MCF 10A (cell line): ENCODE measurements at regions not wholly inside any gene's neighbourhood (a gene's known extent, or its start where the extent isn't known, plus 50 kb on each side); places are given as distances from the start of the nearest gene placed in this dataset.

Experiments
- BruUV-seq: library from RNA; stranded (reverse); fragments of 400-500 nt; replicated peaks from 2 replicates; lab custom pipeline; 2021; lab: Mats Ljungman, UMichigan
- CTCF ChIA-PET: fragments of 300-600 bp; sonication (Branson Sonifier 250); formaldehyde crosslinking; extraction: SDS; loops from one replicate; lab custom pipeline; 2021; ENCODE audit warnings: antibody characterized with exemption, inconsistent platforms; lab: Yijun Ruan, JAX
- POLR2A ChIA-PET: fragments of 300-600, 350-650 bp; sonication (Branson Sonifier 250); formaldehyde crosslinking; extraction: SDS; loops from one replicate; lab custom pipeline; 2020; ENCODE audit warnings: antibody characterized with exemption, inconsistent platforms; lab: Yijun Ruan, JAX
- DNase-seq: peaks from one replicate; pipeline ENCODE4 v3.0.0-alpha.2; 2018; ENCODE audit not compliant: unreplicated experiment
- H3K27ac Mint-ChIP-seq: one replicate; pipeline ENCODE4 v1.8.0; 2022; ENCODE audit warnings: mild to moderate bottlenecking, low read depth, mixed read lengths; ENCODE audit not compliant: unreplicated experiment
- H3K27me3 Mint-ChIP-seq: one replicate; pipeline ENCODE4 v1.8.0; 2022; ENCODE audit warnings: mixed read lengths; ENCODE audit not compliant: insufficient read depth, unreplicated experiment
- H3K36me3 Mint-ChIP-seq: one replicate; pipeline ENCODE4 v1.8.0; 2022; ENCODE audit warnings: mild to moderate bottlenecking, moderate library complexity, mixed read lengths; ENCODE audit not compliant: insufficient read depth, unreplicated experiment
- H3K4me1 Mint-ChIP-seq: one replicate; pipeline ENCODE4 v1.8.0; 2022; ENCODE audit warnings: mixed read lengths; ENCODE audit not compliant: insufficient read depth, unreplicated experiment
- H3K4me3 Mint-ChIP-seq: one replicate; pipeline ENCODE4 v1.8.0; 2022; ENCODE audit warnings: mild to moderate bottlenecking, moderate library complexity, mixed read lengths; ENCODE audit not compliant: unreplicated experiment
- H3K9me3 Mint-ChIP-seq: one replicate; pipeline ENCODE4 v1.8.0; 2022; ENCODE audit warnings: mixed read lengths; ENCODE audit not compliant: unreplicated experiment
- intact Hi-C: fragments of 100-400 bp; cut with micrococcal nuclease; formaldehyde crosslinking; loops from 2 replicates; pipeline ENCODE4 v1.14.1; 2022
- TF ChIP-seq, protein P1 (sequence below): fragments of 200-600 bp; IDR thresholded peaks from one replicate; pipeline ENCODE4 v1.8.0; 2022; ENCODE audit warnings: antibody characterized with exemption, mild to moderate bottlenecking; ENCODE audit not compliant: unreplicated experiment

DNA sequence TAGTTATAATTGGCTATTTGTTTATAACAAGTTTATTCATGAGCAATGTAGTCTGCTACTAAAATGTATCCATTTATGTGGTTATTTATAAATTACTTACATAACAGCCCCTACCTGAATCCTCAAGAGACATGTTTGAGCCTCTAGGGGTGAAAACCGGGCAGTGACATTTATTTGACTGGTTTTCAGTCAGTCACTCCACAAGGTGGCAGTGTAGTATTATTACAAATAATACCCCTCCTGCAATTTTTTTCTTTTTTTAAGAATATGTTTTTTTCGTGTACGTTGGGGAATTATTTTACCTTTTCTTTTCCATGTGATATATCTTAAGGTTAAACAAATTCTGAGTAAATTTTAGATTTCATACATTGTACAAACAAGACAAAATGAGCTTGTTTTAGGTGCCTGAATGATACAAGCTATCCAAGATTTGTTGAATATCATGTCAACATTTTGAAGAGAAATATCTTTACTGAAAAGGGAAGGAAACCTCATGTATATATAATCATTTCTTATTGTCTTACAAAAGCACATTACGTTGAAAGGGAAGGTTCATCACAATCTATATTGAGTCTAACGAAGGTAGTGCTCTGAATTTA is 598.7 kb upstream of the TECRL start:
- intact Hi-C loops: loop anchor here (2.0 to 5.0 kb wide), 3 partner anchors 226 to 1683 kb away; no protein-coding TSS in a partner anchor
- H3K4me3 Mint-ChIP-seq: no peak overlapping the region
- TF ChIP-seq, protein P1, sequence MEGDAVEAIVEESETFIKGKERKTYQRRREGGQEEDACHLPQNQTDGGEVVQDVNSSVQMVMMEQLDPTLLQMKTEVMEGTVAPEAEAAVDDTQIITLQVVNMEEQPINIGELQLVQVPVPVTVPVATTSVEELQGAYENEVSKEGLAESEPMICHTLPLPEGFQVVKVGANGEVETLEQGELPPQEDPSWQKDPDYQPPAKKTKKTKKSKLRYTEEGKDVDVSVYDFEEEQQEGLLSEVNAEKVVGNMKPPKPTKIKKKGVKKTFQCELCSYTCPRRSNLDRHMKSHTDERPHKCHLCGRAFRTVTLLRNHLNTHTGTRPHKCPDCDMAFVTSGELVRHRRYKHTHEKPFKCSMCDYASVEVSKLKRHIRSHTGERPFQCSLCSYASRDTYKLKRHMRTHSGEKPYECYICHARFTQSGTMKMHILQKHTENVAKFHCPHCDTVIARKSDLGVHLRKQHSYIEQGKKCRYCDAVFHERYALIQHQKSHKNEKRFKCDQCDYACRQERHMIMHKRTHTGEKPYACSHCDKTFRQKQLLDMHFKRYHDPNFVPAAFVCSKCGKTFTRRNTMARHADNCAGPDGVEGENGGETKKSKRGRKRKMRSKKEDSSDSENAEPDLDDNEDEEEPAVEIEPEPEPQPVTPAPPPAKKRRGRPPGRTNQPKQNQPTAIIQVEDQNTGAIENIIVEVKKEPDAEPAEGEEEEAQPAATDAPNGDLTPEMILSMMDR: peak; percentile 62
- no peaks in the 10 kb centered on the region for H3K27me3 Mint-ChIP-seq
- no TSS peak for BruUV-seq
- H3K9me3 Mint-ChIP-seq: no peaks in the 10 kb centered on the region
- no peaks in the 10 kb centered on the region for H3K4me1 Mint-ChIP-seq
- H3K36me3 Mint-ChIP-seq: no peaks in the 10 kb centered on the region
- CTCF ChIA-PET: interaction anchor here (0.6 to 2.5 kb wide), 43 partner anchors 10 to 1773 kb away, joined by 3 to 14 read pairs (median 4); no protein-coding TSS in a partner anchor
- peak; percentile 68 for DNase-seq
- H3K27ac Mint-ChIP-seq: no peak overlapping the region
- POLR2A ChIA-PET: interaction anchor here (1.4 kb wide), 1 partner anchor 1567 kb away, joined by 3 read pairs; no protein-coding TSS in a partner anchor

DNA sequence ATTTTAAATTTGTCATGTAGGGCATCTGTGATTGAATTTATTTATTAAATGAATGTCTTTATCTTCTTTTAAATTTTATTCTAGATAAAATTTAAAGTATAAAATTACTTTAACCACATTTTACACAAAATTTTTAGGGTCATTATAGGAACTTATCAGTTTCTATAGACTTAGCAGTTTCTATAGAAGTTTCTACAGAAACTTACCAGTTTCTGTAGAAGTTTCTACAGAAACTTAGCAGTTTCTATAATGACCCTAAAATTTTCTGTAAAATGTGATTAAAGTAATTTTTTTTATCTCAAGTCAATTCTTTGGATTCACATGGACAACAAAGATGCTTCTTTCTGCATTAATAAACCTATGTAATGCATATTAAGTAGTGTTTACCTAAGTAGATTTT is 565.9 kb upstream of the TECRL start:
- Mint-ChIP-seq H3K36me3 (no peaks in the 10 kb centered on the region), H3K27me3 (no peaks in the 10 kb centered on the region), H3K9me3 (peaks cover 3% of the 10 kb centered on the region), H3K4me3 (no peak overlapping the region), H3K4me1 (no peaks in the 10 kb centered on the region), H3K27ac (no peak overlapping the region)
- ChIA-PET POLR2A (no interaction called here), CTCF (interaction anchor here (0.6 kb wide), 1 partner anchor 104 kb away, joined by 3 read pairs; no protein-coding TSS in a partner anchor)
- no peak for DNase-seq
- no TSS peak for BruUV-seq
- TF ChIP-seq, protein P1: no peak
- intact Hi-C loops: no loop called here

DNA sequence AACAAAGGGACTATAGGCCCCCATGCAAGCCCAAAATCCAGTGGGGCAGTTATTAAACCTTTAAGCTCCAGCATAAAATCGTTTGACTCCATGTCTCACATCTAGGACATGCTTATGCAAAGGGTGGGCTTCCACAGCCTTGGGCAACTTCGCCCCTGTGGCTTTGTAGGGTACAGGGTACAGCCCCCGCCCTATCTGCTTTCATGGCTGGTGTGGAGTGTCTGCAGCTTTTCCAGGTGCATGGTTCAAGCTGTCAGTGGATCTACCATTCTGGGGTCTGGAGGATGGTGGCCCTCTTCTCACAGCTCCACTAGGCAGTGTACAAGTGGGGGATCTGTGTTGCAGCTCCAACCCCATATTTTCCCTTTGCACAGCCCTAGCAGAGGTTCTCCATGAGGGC is 559.8 kb upstream of the TECRL start:
- Mint-ChIP-seq H3K4me1 (no peaks in the 10 kb centered on the region), H3K27me3 (no peaks in the 10 kb centered on the region), H3K27ac (no peak overlapping the region), H3K4me3 (no peak overlapping the region), H3K36me3 (no peaks in the 10 kb centered on the region), H3K9me3 (peaks cover 16% of the 10 kb centered on the region)
- DNase-seq: no peak
- CTCF ChIA-PET: no interaction called here
- no TSS peak for BruUV-seq
- POLR2A ChIA-PET: no interaction called here
- TF ChIP-seq, protein P1: no peak
- intact Hi-C loops: no loop called here

DNA sequence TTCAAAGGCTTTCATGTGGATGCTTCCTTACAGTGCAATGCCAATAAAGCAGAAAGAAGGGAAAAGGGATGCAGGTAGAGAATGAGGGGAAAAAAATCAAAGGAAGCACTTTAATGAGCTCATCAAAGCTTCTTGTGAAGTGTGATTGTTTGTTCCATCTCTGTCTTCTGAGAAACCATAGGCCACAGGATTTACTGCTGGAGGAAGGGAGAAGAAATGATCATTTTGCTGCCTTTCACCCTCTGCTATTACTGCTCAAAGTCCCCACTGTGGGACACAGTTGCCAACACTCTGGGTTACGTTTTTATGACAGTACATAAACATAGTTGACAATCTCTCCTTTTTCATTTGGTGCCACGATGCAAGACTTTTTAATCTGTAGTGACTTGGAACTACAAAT is 558.0 kb upstream of the TECRL start:
- Mint-ChIP-seq H3K4me1 (no peaks in the 10 kb centered on the region), H3K36me3 (no peaks in the 10 kb centered on the region), H3K4me3 (no peak overlapping the region), H3K27me3 (no peaks in the 10 kb centered on the region), H3K27ac (no peak overlapping the region), H3K9me3 (peaks cover 16% of the 10 kb centered on the region)
- DNase-seq: no peak
- intact Hi-C loops: no loop called here
- TF ChIP-seq, protein P1: no peak
- POLR2A ChIA-PET: no interaction called here
- BruUV-seq: no TSS peak
- CTCF ChIA-PET: interaction anchor here (0.6 kb wide), 1 partner anchor 218 kb away, joined by 4 read pairs; no protein-coding TSS in a partner anchor
